Progenitor cell of endocrine pancreas (in vitro differentiated cells): ENCODE measurements at regions not wholly inside any gene's neighbourhood (a gene's known extent, or its start where the extent isn't known, plus 50 kb on each side); places are given as distances from the start of the nearest gene placed in this dataset.
"Not testable (repeated sequence)": the region's sequence is repeated elsewhere in the genome, so short reads cannot be mapped to it uniquely, and the experiment has no call there.

Experiments used
- DNase-seq: peaks from one replicate; pipeline ENCODE4 v3.0.0; 2021; ENCODE audit warnings: low spot score; ENCODE audit not compliant: unreplicated experiment
- H3K27ac Mint-ChIP-seq: 2 replicates; pipeline ENCODE4 v1.8.0; 2021; ENCODE audit warnings: mild to moderate bottlenecking, moderate library complexity, mixed read lengths
- H3K27me3 Mint-ChIP-seq: 2 replicates; pipeline ENCODE4 v1.8.0; 2021; ENCODE audit warnings: mixed read lengths
- H3K36me3 Mint-ChIP-seq: 2 replicates; pipeline ENCODE4 v1.8.0; 2022; ENCODE audit warnings: mixed read lengths; ENCODE audit not compliant: insufficient read depth
- H3K4me1 Mint-ChIP-seq: 2 replicates; pipeline ENCODE4 v1.8.0; 2021; ENCODE audit warnings: low read depth, mixed read lengths
- H3K4me3 Mint-ChIP-seq: 2 replicates; pipeline ENCODE4 v1.8.0; 2021; ENCODE audit warnings: low read depth, mild to moderate bottlenecking, moderate library complexity, mixed read lengths
- H3K9me3 Mint-ChIP-seq: 2 replicates; pipeline ENCODE4 v1.8.0; 2021; ENCODE audit warnings: low read depth, mixed read lengths
- TF ChIP-seq, protein P1 (sequence below): fragments of 200-600 bp; sonication (generic); IDR thresholded peaks from one replicate; pipeline ENCODE4 v1.5.0; 2021; ENCODE audit warnings: antibody characterized with exemption, mild to moderate bottlenecking; ENCODE audit not compliant: unreplicated experiment

- no peak for DNase-seq
- peaks cover 2% of the 10 kb centered on the region for H3K4me1 Mint-ChIP-seq
- H3K27ac Mint-ChIP-seq, result no peak overlapping the region
- no peak overlapping the region for H3K4me3 Mint-ChIP-seq
- H3K9me3 Mint-ChIP-seq, result peaks cover 18% of the 10 kb centered on the region
- H3K27me3 Mint-ChIP-seq, result no peaks in the 10 kb centered on the region
- peaks cover 2% of the 10 kb centered on the region for H3K36me3 Mint-ChIP-seq
- TF ChIP-seq, protein P1, sequence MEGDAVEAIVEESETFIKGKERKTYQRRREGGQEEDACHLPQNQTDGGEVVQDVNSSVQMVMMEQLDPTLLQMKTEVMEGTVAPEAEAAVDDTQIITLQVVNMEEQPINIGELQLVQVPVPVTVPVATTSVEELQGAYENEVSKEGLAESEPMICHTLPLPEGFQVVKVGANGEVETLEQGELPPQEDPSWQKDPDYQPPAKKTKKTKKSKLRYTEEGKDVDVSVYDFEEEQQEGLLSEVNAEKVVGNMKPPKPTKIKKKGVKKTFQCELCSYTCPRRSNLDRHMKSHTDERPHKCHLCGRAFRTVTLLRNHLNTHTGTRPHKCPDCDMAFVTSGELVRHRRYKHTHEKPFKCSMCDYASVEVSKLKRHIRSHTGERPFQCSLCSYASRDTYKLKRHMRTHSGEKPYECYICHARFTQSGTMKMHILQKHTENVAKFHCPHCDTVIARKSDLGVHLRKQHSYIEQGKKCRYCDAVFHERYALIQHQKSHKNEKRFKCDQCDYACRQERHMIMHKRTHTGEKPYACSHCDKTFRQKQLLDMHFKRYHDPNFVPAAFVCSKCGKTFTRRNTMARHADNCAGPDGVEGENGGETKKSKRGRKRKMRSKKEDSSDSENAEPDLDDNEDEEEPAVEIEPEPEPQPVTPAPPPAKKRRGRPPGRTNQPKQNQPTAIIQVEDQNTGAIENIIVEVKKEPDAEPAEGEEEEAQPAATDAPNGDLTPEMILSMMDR, result no peak
Observed at GRCh38 chr14:53220914-53221313, 67.8 kb upstream of the DDHD1 start.

DNA sequence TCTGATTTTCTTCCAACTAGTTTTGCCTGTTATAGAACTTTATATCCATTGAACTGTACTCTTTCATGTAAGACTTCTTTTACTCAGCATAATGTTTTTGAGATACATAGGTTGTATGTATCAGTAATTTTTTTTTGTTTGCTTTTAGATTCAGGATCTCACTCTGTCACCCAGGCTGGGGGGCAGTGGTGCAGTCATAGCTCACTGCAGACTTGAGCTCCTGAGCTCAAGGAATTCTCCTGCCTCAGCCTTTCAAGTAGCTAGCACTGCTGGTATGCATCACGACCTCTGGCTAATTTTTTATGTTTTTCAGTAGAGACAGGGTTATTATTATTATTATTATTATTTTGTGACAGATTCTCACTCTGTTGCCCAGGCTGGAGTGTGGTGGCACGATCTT lies 65.0 kb upstream of the DDHD1 start:
- no peak for DNase-seq
- Mint-ChIP-seq H3K4me3 (peak overlapping the region; percentile 78), H3K36me3 (no peaks in the 10 kb centered on the region), H3K4me1 (peaks cover 2% of the 10 kb centered on the region), H3K27me3 (no peaks in the 10 kb centered on the region), H3K27ac (peak overlapping the region; percentile 87), H3K9me3 (no peaks in the 10 kb centered on the region)
- TF ChIP-seq, protein P1, result no peak

DNA sequence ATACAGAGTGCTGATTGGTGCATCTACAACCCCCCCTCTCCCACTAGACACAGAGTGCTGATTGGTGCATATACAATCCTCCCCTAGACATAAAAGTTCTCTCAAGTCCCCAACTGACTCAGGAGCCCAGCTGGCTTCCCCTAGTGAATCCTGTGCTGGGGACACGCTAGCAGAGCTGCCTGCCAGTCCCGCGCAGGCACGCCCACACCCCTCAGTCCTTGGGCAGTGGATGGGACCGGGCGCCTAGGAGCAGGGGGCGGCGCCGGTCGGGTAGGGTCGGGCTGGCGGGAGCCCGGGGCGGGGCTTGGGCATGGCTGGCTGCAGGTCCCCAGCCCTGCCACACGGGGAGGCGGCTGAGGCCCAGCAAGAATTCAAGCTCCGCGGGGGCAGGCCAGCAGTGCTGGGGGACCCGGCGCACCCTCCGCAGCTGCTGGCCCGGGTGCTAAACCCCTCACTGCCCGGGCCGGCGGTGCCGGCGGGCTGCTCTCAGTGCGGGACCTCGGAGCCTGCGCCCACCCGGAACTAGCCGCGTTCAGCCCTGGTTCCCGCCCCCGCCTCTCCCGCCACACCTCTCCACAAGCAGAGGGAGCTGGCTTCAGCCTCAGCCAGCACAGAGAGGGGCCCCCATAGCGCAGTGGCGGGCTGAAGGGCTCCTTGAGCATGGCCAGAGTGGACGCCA lies 64.3 kb upstream of the DDHD1 start:
- Mint-ChIP-seq H3K27me3 (no peaks in the 10 kb centered on the region), H3K9me3 (no peaks in the 10 kb centered on the region), H3K4me1 (peaks cover 2% of the 10 kb centered on the region), H3K4me3 (peak overlapping the region; percentile 78), H3K36me3 (no peaks in the 10 kb centered on the region), H3K27ac (peak overlapping the region; percentile 87)
- peak; percentile 71 for DNase-seq
- TF ChIP-seq, protein P1, result peak; percentile 69

DNA sequence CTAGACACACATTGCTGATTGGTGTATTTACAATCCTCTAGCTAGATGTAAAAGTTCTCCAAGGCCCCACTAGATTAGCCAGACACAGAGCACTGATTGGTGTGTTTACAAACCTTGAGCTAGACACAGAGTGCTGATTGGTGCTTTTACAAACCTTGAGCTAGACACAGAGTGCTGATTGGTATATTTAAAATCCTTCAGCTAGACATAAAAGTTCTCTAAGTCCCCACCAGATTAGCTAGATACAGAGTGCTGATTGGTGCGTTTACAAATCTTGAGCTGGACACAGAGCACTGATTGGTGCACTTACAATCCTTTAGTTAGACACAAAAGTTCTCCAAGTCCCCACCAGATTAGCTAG lies 63.8 kb upstream of the DDHD1 start:
- not testable (repeated sequence) for H3K27ac Mint-ChIP-seq, H3K4me1 Mint-ChIP-seq, DNase-seq, H3K27me3 Mint-ChIP-seq, H3K36me3 Mint-ChIP-seq, H3K9me3 Mint-ChIP-seq
- H3K4me3 Mint-ChIP-seq, result peak overlapping the region; percentile 78

DNA sequence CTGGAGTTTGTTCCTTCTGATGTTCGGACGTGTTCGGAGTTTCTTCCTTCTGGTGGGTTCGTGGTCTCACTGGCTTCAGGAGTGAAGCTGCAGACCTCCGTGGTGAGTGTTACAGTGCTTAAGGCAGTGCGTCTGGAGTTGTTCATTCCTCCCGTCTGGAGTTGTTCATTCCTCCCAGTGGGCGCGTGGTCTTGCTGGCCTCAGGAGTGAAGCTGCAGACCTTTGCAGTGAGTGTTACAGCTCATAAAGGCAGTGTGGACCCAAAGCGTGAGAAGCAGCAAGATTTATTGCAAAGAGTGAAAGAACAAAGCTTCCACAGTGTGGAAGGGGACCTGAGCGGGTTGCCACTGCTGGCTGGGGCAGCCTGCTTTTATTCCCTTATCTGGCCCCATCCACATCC lies 63.4 kb upstream of the DDHD1 start:
- H3K27ac Mint-ChIP-seq, H3K36me3 Mint-ChIP-seq, H3K4me1 Mint-ChIP-seq, H3K9me3 Mint-ChIP-seq, H3K27me3 Mint-ChIP-seq, DNase-seq: not testable (repeated sequence)
- H3K4me3 Mint-ChIP-seq, result peak overlapping the region; percentile 3

GRCh38 chr14:53215101-53215500 lies 62.0 kb upstream of the DDHD1 start:
- Mint-ChIP-seq H3K27ac (no peak overlapping the region), H3K4me3 (no peak overlapping the region), H3K9me3 (no peaks in the 10 kb centered on the region), H3K27me3 (no peaks in the 10 kb centered on the region), H3K36me3 (no peaks in the 10 kb centered on the region), H3K4me1 (peaks cover 2% of the 10 kb centered on the region)
- DNase-seq, result no peak
- TF ChIP-seq, protein P1, result no peak
